Neuronal stem cell (in vitro differentiated cells): ENCODE measurements at regions not wholly inside any gene's neighbourhood (a gene's known extent, or its start where the extent isn't known, plus 50 kb on each side); places are given as distances from the start of the nearest gene placed in this dataset.

Source experiments
- DNase-seq: peaks from one replicate; pipeline ENCODE4 v3.0.0-alpha.2; 2013; ENCODE audit warnings: low spot score
- H2AFZ ChIP-seq: one replicate; pipeline ENCODE4 v1.6.1; 2013; ENCODE audit warnings: mild to moderate bottlenecking, low read length, inconsistent platforms
- H2AK5ac ChIP-seq: 2 replicates; pipeline ENCODE4 v1.6.1; 2013; ENCODE audit warnings: low read depth, mild to moderate bottlenecking, inconsistent platforms, low read length, moderate library complexity, mixed read lengths
- H2BK120ac ChIP-seq: 2 replicates; pipeline ENCODE4 v1.6.1; 2013; ENCODE audit warnings: low read depth, mild to moderate bottlenecking, inconsistent platforms, low read length, moderate library complexity, mixed read lengths
- H2BK12ac ChIP-seq: one replicate; pipeline ENCODE4 v1.6.1; 2013; ENCODE audit warnings: low read length, inconsistent platforms
- H2BK15ac ChIP-seq: 2 replicates; pipeline ENCODE4 v1.6.1; 2013; ENCODE audit warnings: mild to moderate bottlenecking, low read length, inconsistent platforms, mixed read lengths
- H2BK5ac ChIP-seq: one replicate; pipeline ENCODE4 v1.6.1; 2013; ENCODE audit warnings: inconsistent platforms, mild to moderate bottlenecking, low read length, moderate library complexity
- H3K14ac ChIP-seq: one replicate; pipeline ENCODE4 v1.6.1; 2013; ENCODE audit warnings: low read length, inconsistent platforms
- H3K18ac ChIP-seq: 2 replicates; pipeline ENCODE4 v1.6.1; 2013; ENCODE audit warnings: low read length, inconsistent platforms
- H3K23ac ChIP-seq: 2 replicates; pipeline ENCODE4 v1.6.1; 2013; ENCODE audit warnings: low read depth, mild to moderate bottlenecking, mixed read lengths, low read length, inconsistent platforms; ENCODE audit not compliant: poor library complexity
- H3K27ac ChIP-seq: replicated peaks from 3 replicates; pipeline ENCODE4 v1.5.1; 2013; ENCODE audit warnings: low read length, inconsistent platforms
- H3K27me3 ChIP-seq, 3 experiments: 2 replicates each; pipeline ENCODE4 v1.6.1; 2013; ENCODE audit warnings: low read length in 3 of 3, mild to moderate bottlenecking in 2 of 3, inconsistent platforms in 1 of 3, low read depth in 1 of 3, mixed read lengths in 1 of 3, moderate library complexity in 1 of 3; ENCODE audit not compliant: control insufficient read depth in 3 of 3, insufficient read depth in 3 of 3
- H3K36me3 ChIP-seq, 2 donors: replicated peaks in 1 of 2; 2 replicates each; pipeline ENCODE4 v1.6.1; 2013; ENCODE audit warnings: low read length in 2 of 2; ENCODE audit not compliant: control insufficient read depth in 2 of 2, insufficient read depth in 2 of 2
- H3K4ac ChIP-seq: 2 replicates; pipeline ENCODE4 v1.6.1; 2013; ENCODE audit warnings: inconsistent platforms, mild to moderate bottlenecking, low read length, moderate library complexity
- H3K4me1 ChIP-seq, 2 donors: 1 replicate in 1 of 2; 2 replicates in 1 of 2; pipeline ENCODE4 v1.6.1; 2013; ENCODE audit warnings: low read length in 2 of 2, low read depth in 1 of 2; ENCODE audit not compliant: control insufficient read depth in 2 of 2, insufficient read depth in 1 of 2
- H3K4me2 ChIP-seq: one replicate; pipeline ENCODE4 v1.6.1; 2013; ENCODE audit warnings: mild to moderate bottlenecking, low read length, inconsistent platforms; ENCODE audit not compliant: insufficient read depth, poor library complexity, severe bottlenecking
- H3K4me3 ChIP-seq, 2 donors: 2 replicates each; pipeline ENCODE4 v1.5.1; 2013; ENCODE audit warnings: low read length in 2 of 2, mild to moderate bottlenecking in 2 of 2, inconsistent platforms in 1 of 2, moderate library complexity in 1 of 2
- H3K79me1 ChIP-seq: one replicate; pipeline ENCODE4 v1.6.1; 2013; ENCODE audit warnings: low read depth, mild to moderate bottlenecking, inconsistent platforms, low read length, moderate library complexity
- H3K9ac ChIP-seq: one replicate; pipeline ENCODE4 v1.6.1; 2013; ENCODE audit warnings: mild to moderate bottlenecking, low read depth, low read length, inconsistent platforms; ENCODE audit not compliant: poor library complexity
- H3K9me3 ChIP-seq, 2 donors: replicated peaks in 1 of 2; 2 replicates each; pipeline versions ENCODE3 to v1.6.1; 2013; ENCODE audit warnings: low read length in 2 of 2, mild to moderate bottlenecking in 2 of 2, inconsistent platforms in 1 of 2, low read depth in 1 of 2, mixed read lengths in 1 of 2, moderate library complexity in 1 of 2; ENCODE audit not compliant: control insufficient read depth in 2 of 2, insufficient read depth in 1 of 2
- H4K8ac ChIP-seq: one replicate; pipeline ENCODE4 v1.6.1; 2013; ENCODE audit warnings: low read depth, mild to moderate bottlenecking, inconsistent platforms, low read length, moderate library complexity
- H4K91ac ChIP-seq: one replicate; pipeline ENCODE4 v1.6.1; 2013; ENCODE audit warnings: low read length, low read depth, mild to moderate bottlenecking, inconsistent platforms; ENCODE audit not compliant: poor library complexity
- WGBS, 2 donors: extraction: QIAGEN DNeasy Blood & Tissue Kit; methylation state at CpG; one replicate each; pipeline ENCODE4 v1.1.7; 2013; ENCODE audit warnings: missing lambda C conversion rate in 2 of 2, mixed read lengths in 1 of 2; ENCODE audit not compliant: insufficient read length in 2 of 2, insufficient replicate concordance in 1 of 2; ENCODE audit errors: extremely low coverage in 2 of 2; 5-methylcytosine and 5-hydroxymethylcytosine counted together

- peaks cover 0 to 8% (median 0%) of the 10 kb centered on the region in 3 experiments for H3K27me3 ChIP-seq
- no peak overlapping the region for H3K4me2 ChIP-seq
- no peak overlapping the region for H3K27ac ChIP-seq
- H3K14ac ChIP-seq: no peak overlapping the region
- H3K9ac ChIP-seq: no peak overlapping the region
- no peak overlapping the region for H2BK5ac ChIP-seq
- no peak overlapping the region for H2BK120ac ChIP-seq
- H4K8ac ChIP-seq: no peak overlapping the region
- H3K4me1 ChIP-seq: peaks cover 0 to 3% of the 10 kb centered on the region in 2 donors
- no peak for DNase-seq
- no peak overlapping the region for H3K4me3 ChIP-seq
- H3K79me1 ChIP-seq: no peaks in the 10 kb centered on the region
- no peak overlapping the region for H3K23ac ChIP-seq
- H3K36me3 ChIP-seq: no peaks in the 10 kb centered on the region
- no peaks in the 10 kb centered on the region for H3K9me3 ChIP-seq
- H2AFZ ChIP-seq: no peak overlapping the region
- H2BK15ac ChIP-seq: no peak overlapping the region
- no peak overlapping the region for H3K18ac ChIP-seq
- no CpG with 5 or more reads among the region's 2 CpGs for WGBS, 2 donors
- no peak overlapping the region for H2AK5ac ChIP-seq
- no peak overlapping the region for H4K91ac ChIP-seq
- H3K4ac ChIP-seq: no peak overlapping the region
- no peak overlapping the region for H2BK12ac ChIP-seq
Observed at GRCh38 chr5:8954801-8955200, 591.1 kb downstream of the SEMA5A start.

GRCh38 chr5:8956659-8957058 lies 589.2 kb downstream of the SEMA5A start:
- Histone ChIP-seq H3K4me1 (peaks cover 0 to 2% of the 10 kb centered on the region in 2 donors), H3K4ac (no peak overlapping the region), H2BK15ac (no peak overlapping the region), H4K91ac (no peak overlapping the region), H2BK12ac (no peak overlapping the region), H2BK5ac (no peak overlapping the region), H3K4me3 (no peak overlapping the region), H3K4me2 (no peak overlapping the region), H3K14ac (no peak overlapping the region), H3K27ac (no peak overlapping the region), H2AK5ac (no peak overlapping the region), H4K8ac (no peak overlapping the region), H3K36me3 (no peaks in the 10 kb centered on the region), H3K23ac (no peak overlapping the region), H3K27me3 (peaks cover 0 to 11% (median 0%) of the 10 kb centered on the region in 3 experiments), H3K18ac (no peak overlapping the region), H3K9ac (no peak overlapping the region), H2BK120ac (no peak overlapping the region), H2AFZ (no peak overlapping the region), H3K79me1 (no peaks in the 10 kb centered on the region), H3K9me3 (no peaks in the 10 kb centered on the region)
- DNase-seq: no peak
- WGBS, 2 donors: no CpG with 5 or more reads among the region's 2 CpGs

- Histone ChIP-seq H3K4me1 (peaks cover 0 to 4% of the 10 kb centered on the region in 2 donors), H3K79me1 (no peaks in the 10 kb centered on the region), H4K91ac (no peak overlapping the region), H2BK5ac (no peak overlapping the region), H3K23ac (no peak overlapping the region), H2BK12ac (no peak overlapping the region), H3K4ac (no peak overlapping the region), H2BK15ac (no peak overlapping the region), H3K36me3 (no peaks in the 10 kb centered on the region), H3K14ac (no peak overlapping the region), H3K4me2 (no peak overlapping the region), H3K27ac (no peak overlapping the region), H2AK5ac (no peak overlapping the region), H2BK120ac (no peak overlapping the region), H3K4me3 (no peak overlapping the region), H3K27me3 (peaks cover 0 to 11% (median 0%) of the 10 kb centered on the region in 3 experiments), H3K9me3 (no peaks in the 10 kb centered on the region), H3K18ac (no peak overlapping the region), H4K8ac (no peak overlapping the region), H3K9ac (no peak overlapping the region), H2AFZ (no peak overlapping the region)
- no CpG with 5 or more reads among the region's 5 CpGs for WGBS, 2 donors
- DNase-seq: no peak
Observed at GRCh38 chr5:8958602-8959001, 587.3 kb downstream of the SEMA5A start.

GRCh38 chr5:8961219-8961618 lies 584.7 kb downstream of the SEMA5A start:
- H3K27ac ChIP-seq: no peak overlapping the region
- no peak overlapping the region for H3K18ac ChIP-seq
- no peak overlapping the region for H4K8ac ChIP-seq
- H3K4me2 ChIP-seq: no peak overlapping the region
- H3K4me3 ChIP-seq: no peak overlapping the region
- H3K27me3 ChIP-seq: peaks cover 0 to 7% (median 0%) of the 10 kb centered on the region in 3 experiments
- H2BK5ac ChIP-seq: no peak overlapping the region
- H3K79me1 ChIP-seq: no peaks in the 10 kb centered on the region
- H3K9ac ChIP-seq: no peak overlapping the region
- no peak overlapping the region for H2BK12ac ChIP-seq
- no peak overlapping the region for H2BK120ac ChIP-seq
- H3K23ac ChIP-seq: no peak overlapping the region
- no peak overlapping the region for H2AFZ ChIP-seq
- H3K14ac ChIP-seq: no peak overlapping the region
- no CpG with 5 or more reads among the region's 3 CpGs for WGBS, 2 donors
- DNase-seq: no peak
- no peaks in the 10 kb centered on the region for H3K36me3 ChIP-seq
- H3K4ac ChIP-seq: no peak overlapping the region
- H4K91ac ChIP-seq: no peak overlapping the region
- H3K4me1 ChIP-seq: peaks cover 0 to 4% of the 10 kb centered on the region in 2 donors
- no peaks in the 10 kb centered on the region for H3K9me3 ChIP-seq
- no peak overlapping the region for H2BK15ac ChIP-seq
- H2AK5ac ChIP-seq: no peak overlapping the region
